GM19023 (cell line): ENCODE measurements at regions not wholly inside any gene's neighbourhood (a gene's known extent, or its start where the extent isn't known, plus 50 kb on each side); places are given as distances from the start of the nearest gene placed in this dataset.
"Not testable (repeated sequence)": the region's sequence is repeated elsewhere in the genome, so short reads cannot be mapped to it uniquely, and the experiment has no call there.

Experiments used
- ATAC-seq: cut with Tn5 transposase; IDR thresholded peaks from one replicate; pipeline ENCODE4 v1.9.1; 2021; ENCODE audit warnings: mild to moderate bottlenecking, moderate library complexity; ENCODE audit not compliant: unreplicated experiment

DNA sequence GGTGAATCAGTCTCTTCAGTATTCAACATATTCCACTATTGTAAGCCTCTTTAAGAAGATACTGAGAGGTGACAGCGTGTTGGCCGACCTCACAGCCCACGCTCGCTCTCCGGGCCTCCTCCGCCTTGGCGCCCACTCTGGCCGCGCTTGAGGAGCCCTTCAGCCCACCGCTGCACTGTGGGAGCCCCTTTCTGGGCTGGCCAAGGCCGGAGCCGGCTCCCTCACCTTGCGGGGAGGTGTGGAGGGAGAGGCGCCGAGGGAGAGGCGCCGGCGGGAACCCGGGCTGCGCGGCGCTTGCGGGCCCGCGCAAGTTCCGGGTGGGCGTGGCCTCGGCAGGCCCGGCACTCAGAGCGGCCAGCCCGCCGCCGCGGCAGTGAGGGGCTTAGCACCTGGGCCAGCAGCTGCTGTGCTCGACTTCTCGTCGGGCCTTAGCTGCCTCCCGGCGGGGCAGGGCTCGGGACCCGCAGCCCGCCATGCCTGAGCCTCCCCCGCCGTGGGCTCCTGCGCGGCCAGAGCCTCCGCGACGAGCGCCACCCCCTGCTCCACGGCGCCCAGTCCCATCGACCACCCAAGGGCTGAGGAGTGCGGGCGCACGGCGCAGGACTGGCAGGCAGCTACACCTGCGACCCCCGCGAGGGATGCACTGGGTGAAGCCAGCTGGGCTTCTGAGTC lies 306.4 kb downstream of the SEMA3D start:
- ATAC-seq: not testable (repeated sequence)

DNA sequence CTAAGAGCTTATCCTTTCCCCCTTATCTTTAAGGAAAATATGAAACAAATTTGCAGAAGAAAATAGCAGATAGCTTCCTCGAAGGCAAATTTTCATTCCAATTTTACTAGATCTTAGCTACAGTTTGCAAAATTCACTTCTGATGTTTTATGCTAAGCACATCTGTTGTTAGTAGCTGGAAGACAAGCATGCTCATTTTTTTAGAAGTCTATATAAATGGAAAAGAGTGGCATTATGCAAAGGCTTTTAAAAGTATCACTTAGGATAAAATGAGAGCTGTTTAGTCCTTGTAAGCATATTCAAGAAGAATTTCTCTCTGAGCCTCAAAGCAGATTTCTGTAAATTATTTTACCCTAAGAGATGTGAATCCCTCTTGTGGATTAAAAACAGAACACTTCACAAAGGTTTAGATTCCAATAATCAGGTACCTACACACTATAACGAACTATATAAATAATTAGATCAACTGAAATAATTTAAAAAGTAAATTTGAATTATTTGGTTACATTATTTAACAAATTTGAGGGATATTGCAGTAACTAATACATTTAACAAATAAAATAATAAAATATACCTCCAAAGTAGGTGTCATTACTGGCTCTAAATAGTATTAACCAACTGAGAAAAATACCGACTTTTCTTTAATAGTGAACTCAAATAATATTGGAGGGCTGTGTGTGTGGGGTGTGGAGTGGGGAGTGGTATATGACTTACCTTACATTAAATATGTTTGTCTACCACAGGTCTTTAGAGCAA lies 307.1 kb downstream of the SEMA3D start:
- ATAC-seq: no peak

DNA sequence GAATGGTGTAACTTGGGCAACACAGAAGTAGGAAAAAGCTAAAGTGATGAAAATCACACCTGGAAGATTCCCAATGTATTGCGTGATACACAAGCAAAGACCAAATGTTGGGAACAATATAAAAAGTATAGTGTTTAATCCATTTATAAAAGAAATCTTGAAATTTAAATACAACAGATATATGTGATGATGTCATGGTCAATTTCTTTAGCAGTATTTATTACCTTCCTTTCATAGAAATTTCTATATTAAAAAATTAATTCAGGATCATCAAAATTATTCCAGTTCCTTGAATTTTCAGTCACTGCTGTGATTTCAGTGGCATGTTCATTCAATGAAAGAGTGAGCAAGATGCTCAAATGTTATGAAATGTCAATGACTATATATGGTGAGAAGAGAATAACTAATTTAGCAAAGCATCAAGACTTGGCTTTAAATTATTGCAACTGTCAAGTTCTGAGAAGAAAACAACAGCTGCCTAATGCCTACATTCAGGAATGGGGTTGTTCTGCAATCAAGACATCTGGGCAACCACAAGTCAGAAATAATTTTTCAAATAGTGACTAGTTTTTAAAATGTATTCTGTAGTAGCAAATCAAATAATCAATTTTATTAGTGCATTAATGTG lies 308.8 kb downstream of the SEMA3D start:
- ATAC-seq: no peak

DNA sequence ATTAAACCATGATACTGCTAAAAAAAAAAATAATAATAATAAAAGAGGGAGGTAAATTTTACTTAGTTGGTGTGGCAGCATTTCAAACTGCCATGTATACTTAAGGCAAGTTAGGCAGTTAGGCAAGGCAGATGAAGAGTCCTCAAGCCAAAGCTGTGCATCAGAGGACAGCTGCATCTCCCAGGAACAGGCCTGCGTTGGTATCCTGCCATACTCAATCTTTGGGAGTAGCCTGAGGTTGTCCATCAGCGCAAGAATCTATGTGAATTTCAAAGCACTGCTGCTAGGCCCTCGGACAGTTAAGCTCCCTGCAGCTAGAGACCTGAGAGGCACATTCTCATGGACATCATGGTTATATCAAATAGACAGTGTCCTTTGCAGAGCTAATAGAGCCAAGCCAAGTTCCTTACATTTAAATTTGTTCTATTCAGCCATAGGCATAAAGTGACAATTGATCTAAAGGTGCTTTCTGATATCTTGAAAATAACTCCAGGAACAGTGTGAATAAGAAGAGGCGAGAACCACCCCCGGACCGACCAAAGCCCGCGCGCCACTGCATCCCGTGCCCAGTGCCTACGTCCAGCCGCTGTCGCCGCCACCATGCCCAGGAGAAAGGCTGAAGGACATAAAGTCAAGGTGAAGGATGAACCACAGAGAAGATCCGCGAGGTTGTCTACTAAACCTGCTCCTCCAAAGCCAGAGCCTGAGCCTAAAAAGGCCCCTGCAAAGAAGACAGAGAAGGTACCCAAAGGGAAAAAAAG lies 310.6 kb downstream of the SEMA3D start:
- ATAC-seq: no peak

DNA sequence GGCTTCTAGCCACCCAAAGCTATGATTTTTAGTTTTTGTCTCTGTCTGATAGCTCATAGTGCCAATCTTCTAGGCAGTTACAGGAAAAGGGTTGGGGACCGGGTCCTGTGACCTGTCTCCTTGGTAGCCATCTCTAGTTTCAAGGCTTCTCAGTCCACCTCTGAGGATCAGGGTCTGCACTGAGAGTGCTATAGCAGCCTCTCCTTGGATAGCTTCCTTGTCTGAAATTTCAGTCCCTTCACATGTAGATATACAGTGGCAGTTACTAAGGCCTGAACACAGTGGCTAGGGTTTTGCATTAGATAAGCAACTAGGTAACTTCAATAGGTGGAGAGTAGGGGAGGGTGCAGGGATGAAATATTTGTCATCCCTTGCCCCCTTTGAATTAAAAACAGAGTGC lies 321.3 kb downstream of the SEMA3D start:
- no peak for ATAC-seq

DNA sequence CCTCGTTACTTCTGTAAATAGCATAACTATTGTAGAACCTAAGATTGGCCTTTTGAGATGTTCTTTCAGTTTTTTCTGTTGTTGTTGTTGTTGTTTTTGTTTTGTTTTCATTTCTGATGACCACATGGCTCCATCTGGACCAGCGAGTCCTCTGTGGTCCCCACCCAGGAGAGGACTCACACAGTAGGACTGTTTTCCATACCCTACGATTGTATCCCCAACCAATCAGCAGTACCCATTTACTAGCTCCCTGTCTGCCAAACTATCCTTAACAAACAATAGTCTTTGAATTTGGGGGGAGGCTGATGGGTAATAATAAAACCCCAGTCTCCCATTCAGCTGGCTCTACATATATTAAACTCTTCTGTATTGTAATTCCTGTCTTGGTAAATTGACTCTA lies 329.5 kb downstream of the SEMA3D start:
- ATAC-seq: no peak

DNA sequence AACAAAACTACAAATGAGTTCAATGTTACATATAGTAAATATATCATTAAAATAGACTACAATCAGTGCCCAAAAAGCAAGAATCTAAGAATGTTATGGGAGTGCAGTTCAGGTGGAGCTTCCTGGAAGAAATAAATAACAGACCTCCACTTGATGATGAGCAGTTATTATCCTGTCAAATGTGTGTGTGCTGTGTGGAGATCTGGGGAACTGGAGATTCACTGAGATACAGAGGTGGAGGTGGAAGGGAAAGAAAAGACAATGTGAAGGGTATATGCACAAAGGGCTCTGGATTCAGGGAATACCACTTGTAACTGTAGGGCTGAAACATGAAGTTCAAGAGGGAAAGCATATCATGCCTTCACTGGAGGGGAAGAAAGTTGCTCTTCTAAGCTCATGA lies 331.1 kb downstream of the SEMA3D start:
- no peak for ATAC-seq

DNA sequence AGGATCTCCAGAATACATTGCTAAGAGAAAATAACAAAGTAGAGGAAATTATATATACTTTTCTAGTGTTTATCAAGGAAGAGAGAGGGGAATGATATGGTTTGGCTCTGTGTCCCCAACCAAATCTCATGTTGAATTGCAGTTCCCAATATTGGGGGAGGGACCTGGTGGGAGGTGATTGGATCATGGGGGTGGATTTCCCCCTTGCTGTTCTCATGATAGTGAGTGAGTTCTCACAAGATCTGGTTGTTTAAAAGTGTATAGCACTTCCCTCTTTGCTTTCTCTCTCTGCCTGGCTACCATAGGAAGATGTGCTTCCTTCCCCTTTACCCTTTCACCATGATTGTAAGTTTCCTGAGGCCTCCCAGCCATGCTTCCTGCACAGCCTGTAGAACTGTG lies 337.9 kb downstream of the SEMA3D start:
- ATAC-seq: not testable (repeated sequence)

DNA sequence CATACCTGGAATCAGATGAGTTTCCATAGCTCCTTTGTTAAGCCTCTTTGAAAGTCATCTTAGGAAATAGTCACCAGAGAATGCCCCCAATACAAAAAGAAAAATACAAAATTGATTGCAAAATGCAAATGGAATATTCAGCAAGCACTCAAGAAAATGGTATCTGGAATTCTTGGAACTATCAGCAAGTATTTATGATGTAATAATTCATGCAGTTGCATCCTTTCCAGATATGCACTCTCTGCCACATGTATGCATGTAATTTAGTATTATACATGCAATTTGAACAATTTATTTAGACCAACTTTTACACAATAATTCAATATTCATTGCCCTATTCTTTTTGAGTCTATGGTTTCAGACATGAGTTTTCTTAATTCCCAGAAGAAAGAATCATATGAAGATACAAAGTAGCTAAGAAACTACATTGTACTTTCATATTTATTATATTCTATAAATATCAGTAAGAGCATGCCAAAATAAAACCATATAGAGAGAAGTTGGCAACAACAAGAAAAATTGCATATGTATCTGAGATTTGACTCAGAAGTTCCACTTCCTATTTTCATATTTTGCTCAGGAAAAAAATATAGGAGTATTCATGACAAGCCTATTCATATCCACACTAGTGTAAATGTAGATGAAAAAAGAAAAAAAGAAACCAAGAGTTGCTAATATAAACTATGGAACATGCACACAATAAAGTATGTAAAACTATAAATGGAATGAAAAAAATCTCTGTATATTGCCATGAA lies 338.5 kb downstream of the SEMA3D start:
- ATAC-seq: no peak

DNA sequence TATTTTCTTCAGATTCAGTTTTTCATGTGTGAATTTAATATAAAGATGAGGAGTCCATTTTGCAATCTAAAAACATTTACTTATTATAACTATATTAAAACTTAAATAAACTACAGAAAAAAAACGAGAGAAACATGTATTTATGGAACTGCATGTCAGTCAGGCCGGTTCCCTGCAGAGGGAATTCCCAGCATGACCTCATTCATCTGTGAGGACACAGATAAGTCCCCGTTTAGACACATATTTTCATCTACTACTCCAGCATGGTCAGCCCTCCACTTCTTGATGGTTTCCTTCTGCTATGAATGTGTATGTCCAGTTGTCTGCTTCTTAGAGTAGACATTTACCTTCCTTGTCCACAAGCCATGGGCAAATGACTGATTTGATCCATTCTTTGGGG lies 339.1 kb downstream of the SEMA3D start:
- no peak for ATAC-seq

DNA sequence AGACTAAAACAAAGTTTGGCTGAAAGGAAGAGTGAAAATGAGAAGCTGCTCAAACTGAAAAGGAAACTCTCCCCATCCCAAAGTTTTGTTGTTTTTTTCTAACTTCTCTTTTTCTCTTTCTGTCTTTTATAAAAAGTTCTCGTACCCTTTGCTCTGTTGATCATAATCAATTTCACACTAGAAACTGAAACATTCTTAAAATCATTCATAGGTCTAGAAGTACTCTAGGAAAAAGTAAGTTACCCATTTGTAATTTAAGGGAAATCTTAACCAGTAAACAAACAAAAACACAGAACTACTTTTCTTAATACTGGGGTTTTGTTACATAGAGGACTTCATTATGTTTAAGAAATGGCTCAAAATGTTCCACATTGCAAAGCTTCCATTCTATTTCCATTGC lies 339.8 kb downstream of the SEMA3D start:
- no peak for ATAC-seq

DNA sequence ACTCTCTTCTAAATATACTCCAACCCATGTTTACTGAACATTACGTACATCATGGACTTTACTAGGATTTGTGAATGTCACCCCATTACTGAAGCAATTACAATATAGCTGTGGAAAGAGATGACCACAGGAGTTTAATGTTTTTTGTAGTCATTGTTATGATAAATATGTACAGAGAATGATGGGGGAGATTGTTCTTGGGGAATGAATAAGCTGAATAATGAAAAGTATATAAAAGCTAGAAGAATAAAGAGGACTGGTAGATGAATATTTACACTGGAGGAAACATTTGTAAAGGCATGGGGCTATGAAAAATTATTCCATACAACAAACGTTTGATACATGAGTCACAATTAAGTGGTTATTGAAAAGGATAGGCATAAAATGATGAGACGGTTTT lies 340.9 kb downstream of the SEMA3D start:
- no peak for ATAC-seq

DNA sequence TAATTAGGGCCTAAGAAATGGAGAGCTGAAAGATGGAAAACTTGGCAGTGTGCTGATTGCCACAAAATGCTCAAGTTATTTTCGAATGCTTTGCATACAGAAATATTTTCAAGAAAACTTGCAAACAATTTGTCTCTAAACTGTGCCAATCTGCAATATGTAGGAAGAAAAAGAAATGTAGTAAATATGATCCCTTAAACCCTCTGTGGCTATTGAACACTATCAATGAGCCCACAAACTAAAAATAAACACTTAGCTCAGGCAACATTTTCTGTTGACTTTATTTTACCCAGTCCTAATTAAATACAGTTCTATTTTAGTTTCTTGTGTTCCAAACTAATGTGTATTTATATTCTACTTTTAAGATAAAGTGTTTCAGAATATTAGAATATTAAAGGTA lies 342.1 kb downstream of the SEMA3D start:
- ATAC-seq: no peak

DNA sequence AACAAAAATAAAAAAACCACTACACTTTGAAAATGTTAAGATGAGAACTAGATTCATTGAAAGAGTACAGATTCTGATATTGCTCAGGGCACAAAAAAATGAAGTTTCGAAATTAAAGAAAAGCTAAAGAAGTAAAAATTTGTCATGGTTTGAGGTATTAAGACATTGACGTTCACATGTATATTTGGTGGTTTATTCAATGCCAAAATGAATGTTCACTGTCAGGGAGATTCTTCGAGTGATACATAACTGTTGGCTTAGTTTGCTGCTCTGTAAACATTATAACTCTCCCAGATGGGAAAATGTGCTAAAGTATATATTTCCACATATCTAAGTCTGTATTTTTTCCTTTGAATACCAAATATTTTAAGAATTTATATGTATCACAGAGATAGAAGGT lies 345.0 kb downstream of the SEMA3D start:
- ATAC-seq: no peak

DNA sequence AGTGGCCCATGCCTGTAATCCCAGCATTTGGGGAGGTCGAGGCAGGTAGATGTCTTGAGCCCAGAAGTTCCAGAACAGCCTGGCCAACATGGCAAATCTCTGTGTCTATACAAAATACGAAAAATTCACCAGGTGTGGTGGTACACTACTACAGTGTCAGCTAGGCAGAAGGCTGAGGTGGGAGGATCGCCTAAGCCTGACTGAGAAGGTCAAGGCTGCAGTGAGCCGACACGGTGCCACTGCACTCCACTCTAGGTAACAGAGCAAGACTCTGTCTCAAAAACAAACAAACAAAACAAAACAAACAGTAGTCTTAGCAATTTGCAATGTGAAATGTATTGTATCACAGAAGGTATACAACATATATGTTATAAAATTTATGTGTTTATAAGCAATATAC lies 348.0 kb downstream of the SEMA3D start:
- no peak for ATAC-seq

DNA sequence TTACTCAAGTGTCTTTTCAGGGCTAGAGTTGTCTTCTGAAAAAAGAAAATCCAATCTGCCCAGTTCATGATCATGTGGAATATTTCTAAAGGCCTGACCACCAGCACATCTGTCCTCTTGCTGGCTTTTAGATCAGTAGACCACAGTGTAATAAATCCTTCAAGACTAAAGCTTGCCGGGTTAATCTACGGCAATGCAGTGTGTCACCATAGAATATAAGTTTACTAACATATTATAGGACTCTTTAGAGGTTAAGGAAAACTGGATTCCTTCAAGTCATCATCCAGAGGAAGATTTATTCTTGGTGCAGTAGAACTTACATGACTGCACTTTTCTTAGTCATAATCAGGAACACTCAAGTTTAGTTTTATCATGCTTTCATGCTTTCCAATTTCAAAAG lies 349.5 kb downstream of the SEMA3D start:
- no peak for ATAC-seq

DNA sequence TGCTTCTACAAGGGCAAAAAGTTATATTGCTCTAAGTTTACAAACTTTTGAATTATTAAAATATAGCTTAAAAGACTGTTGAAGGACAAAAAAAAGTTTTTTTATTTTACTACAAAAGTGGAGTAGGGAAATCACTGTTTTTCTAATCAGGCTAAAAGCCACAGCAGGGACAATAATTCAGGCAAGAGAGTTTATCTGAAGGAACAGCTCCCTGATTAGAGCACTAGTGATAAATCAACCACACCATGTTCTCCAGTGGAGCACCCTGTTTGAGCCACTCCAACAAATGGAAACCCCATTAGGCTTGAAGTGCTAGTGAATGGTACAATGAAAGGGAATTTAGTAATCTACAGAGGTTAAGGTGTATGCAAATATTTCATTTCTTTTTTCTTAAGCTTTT lies 357.1 kb downstream of the SEMA3D start:
- no peak for ATAC-seq

DNA sequence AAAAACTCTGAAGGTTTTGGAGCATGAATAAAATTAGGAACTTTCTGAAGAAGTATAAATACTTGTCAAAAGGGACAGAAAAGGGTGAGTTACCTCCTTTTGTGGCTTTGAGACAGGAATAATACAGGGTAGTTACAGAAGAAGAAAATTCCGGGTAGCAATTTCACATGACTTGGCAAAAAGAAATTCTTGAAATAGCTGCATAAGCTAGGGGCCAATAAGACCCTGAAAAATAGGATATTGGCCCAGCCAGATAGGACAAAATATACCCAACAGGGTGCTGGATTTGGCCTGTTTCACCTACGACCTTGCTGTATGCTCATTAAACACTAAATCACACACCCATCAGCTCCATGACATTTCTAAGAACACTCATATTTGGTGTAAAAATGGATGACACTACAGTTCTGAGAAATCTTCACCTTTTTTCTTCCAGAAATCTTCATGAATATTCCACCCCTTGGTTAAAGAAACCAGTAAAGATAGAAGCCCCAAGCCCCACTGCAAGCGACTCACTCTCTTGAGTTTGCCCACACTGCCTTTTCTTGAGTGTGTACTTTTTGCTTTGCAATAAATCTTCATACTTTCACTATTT lies 362.7 kb downstream of the SEMA3D start:
- ATAC-seq: no peak

DNA sequence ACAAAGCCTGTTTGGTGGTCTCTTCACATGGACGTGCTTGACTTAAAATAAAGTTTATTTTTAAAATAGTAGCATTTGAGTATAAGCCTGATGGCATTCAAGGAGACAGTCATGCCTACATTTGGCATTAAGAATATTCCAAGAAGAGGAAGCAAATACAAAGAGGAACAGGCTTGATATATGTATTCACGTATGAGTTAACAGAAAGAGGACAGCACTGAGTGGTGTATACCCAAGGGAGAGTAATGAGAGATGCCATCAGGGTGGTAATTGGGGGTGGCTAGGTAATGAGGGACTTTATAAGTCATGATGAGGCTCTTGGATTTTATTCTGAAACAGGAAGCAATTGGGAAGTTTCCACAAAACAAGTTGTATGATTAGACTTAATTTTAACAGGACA lies 363.3 kb downstream of the SEMA3D start:
- no peak for ATAC-seq

DNA sequence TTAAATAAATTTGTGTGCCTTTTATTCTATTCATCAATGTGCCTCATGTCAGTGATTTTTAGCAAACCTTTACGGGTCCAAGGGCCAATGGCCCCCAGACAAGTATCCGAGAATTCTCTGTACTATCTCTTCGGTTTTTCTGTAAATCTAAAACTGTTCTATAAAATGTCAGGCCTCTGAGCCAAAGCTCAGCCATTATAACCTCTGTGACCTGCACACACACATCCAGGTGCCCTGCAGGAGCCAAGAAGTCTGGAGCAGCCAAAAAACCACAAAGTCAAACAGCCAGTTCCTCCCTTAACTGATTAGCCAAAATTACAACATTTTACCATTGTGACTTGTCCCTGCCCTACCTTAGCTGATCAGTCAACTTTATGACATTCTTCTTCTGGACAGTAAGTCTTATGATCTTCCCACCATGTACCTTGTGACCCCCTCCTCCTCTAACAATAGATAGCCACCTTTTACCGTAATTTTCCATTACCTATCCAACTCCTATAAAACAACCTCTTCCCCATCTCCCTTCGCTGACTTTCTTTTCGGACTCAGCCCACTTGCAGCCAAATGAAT lies 363.8 kb downstream of the SEMA3D start:
- ATAC-seq: no peak
